Glutamatergic neuron (in vitro differentiated cells): ENCODE measurements at regions not wholly inside any gene's neighbourhood (a gene's known extent, or its start where the extent isn't known, plus 50 kb on each side); places are given as distances from the start of the nearest gene placed in this dataset.

Source experiments
- DNase-seq: peaks from one replicate; pipeline ENCODE4 v3.0.0; 2022
- H3K27ac Mint-ChIP-seq: one replicate; pipeline ENCODE4 v1.8.0; 2020; ENCODE audit warnings: mild to moderate bottlenecking, mixed read lengths, inconsistent platforms; ENCODE audit not compliant: unreplicated experiment
- H3K27me3 Mint-ChIP-seq: one replicate; pipeline ENCODE4 v1.8.0; 2020; ENCODE audit warnings: mild to moderate bottlenecking, moderate library complexity, mixed read lengths, inconsistent platforms; ENCODE audit not compliant: unreplicated experiment
- H3K36me3 Mint-ChIP-seq: one replicate; pipeline ENCODE4 v1.8.0; 2020; ENCODE audit warnings: mild to moderate bottlenecking, mixed read lengths, inconsistent platforms; ENCODE audit not compliant: unreplicated experiment
- H3K4me1 Mint-ChIP-seq: one replicate; pipeline ENCODE4 v1.8.0; 2020; ENCODE audit warnings: mild to moderate bottlenecking, low read depth, mixed read lengths, inconsistent platforms; ENCODE audit not compliant: unreplicated experiment
- H3K4me3 Mint-ChIP-seq: one replicate; pipeline ENCODE4 v1.8.0; 2020; ENCODE audit warnings: mild to moderate bottlenecking, mixed read lengths, inconsistent platforms; ENCODE audit not compliant: unreplicated experiment
- H3K9me3 Mint-ChIP-seq: one replicate; pipeline ENCODE4 v1.8.0; 2020; ENCODE audit warnings: mild to moderate bottlenecking, moderate library complexity, mixed read lengths, inconsistent platforms; ENCODE audit not compliant: unreplicated experiment
- CTCF ChIP-seq: fragments of 200-600 bp; sonication (generic); IDR thresholded peaks from one replicate; pipeline ENCODE4 v1.5.0; 2021; ENCODE audit not compliant: partially characterized antibody, unreplicated experiment

- Mint-ChIP-seq H3K27ac (no peak overlapping the region), H3K27me3 (peaks cover 2% of the 10 kb centered on the region), H3K36me3 (no peaks in the 10 kb centered on the region), H3K4me3 (no peak overlapping the region), H3K9me3 (peaks cover 3% of the 10 kb centered on the region), H3K4me1 (peaks cover 8% of the 10 kb centered on the region)
- no peak for DNase-seq
- TF ChIP-seq CTCF: no peak
Observed at GRCh38 chr10:35916791-35917190, 274.7 kb upstream of the FZD8 start.

GRCh38 chr10:35913628-35914027, 271.5 kb upstream of the FZD8 start:
- peaks cover 8% of the 10 kb centered on the region for H3K4me1 Mint-ChIP-seq
- H3K9me3 Mint-ChIP-seq: peaks cover 1% of the 10 kb centered on the region
- DNase-seq: no peak
- peaks cover 2% of the 10 kb centered on the region for H3K27me3 Mint-ChIP-seq
- no peaks in the 10 kb centered on the region for H3K36me3 Mint-ChIP-seq
- no peak for TF ChIP-seq CTCF
- H3K27ac Mint-ChIP-seq: no peak overlapping the region
- H3K4me3 Mint-ChIP-seq: no peak overlapping the region

- no peak overlapping the region for H3K27ac Mint-ChIP-seq
- no peak for DNase-seq
- H3K4me3 Mint-ChIP-seq: no peak overlapping the region
- H3K36me3 Mint-ChIP-seq: no peaks in the 10 kb centered on the region
- peaks cover 8% of the 10 kb centered on the region for H3K4me1 Mint-ChIP-seq
- TF ChIP-seq CTCF: no peak
- peaks cover 2% of the 10 kb centered on the region for H3K27me3 Mint-ChIP-seq
- H3K9me3 Mint-ChIP-seq: no peaks in the 10 kb centered on the region
Observed at GRCh38 chr10:35912615-35913569, 270.8 kb upstream of the FZD8 start.

GRCh38 chr10:35911954-35912353, 269.9 kb upstream of the FZD8 start:
- H3K4me1 Mint-ChIP-seq: peaks cover 6% of the 10 kb centered on the region
- no peaks in the 10 kb centered on the region for H3K9me3 Mint-ChIP-seq
- no peaks in the 10 kb centered on the region for H3K27me3 Mint-ChIP-seq
- no peak for DNase-seq
- H3K27ac Mint-ChIP-seq: no peak overlapping the region
- no peaks in the 10 kb centered on the region for H3K36me3 Mint-ChIP-seq
- no peak for TF ChIP-seq CTCF
- H3K4me3 Mint-ChIP-seq: no peak overlapping the region

GRCh38 chr10:35911233-35911632, 269.1 kb upstream of the FZD8 start:
- H3K4me3 Mint-ChIP-seq: no peak overlapping the region
- no peak overlapping the region for H3K27ac Mint-ChIP-seq
- no peak for DNase-seq
- H3K27me3 Mint-ChIP-seq: no peaks in the 10 kb centered on the region
- peaks cover 5% of the 10 kb centered on the region for H3K9me3 Mint-ChIP-seq
- peaks cover 6% of the 10 kb centered on the region for H3K4me1 Mint-ChIP-seq
- TF ChIP-seq CTCF: no peak
- H3K36me3 Mint-ChIP-seq: no peaks in the 10 kb centered on the region
